ENCODE measurements at regions not wholly inside any gene's neighbourhood (a gene's known extent, or its start where the extent isn't known, plus 50 kb on each side); places are given as distances from the start of the nearest gene placed in this dataset.

DNA sequence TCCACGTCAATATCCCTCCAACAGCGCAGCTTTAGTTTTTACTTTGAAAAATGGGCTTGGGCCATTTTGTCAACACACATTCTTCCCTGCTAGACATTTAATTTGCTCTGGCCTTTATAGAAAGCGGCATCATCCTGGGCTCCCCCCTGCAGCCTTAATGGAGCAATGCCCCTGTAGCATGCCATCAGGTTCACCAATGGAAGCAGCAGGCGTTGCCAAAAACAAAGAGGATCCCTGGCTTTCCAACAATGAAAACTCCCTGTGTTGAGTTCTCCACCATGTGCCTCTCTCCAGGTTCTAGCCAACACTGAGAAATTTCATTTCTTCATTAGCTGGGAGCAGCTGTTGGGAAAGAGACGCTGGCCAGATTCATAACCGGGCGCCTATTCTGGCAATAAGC, 139.5 kb downstream of the ZNF622 start:
- TF ChIP-seq GATA3 (IDR thresholded peaks at IDR 0.05; ENCODE audit: low read depth, low read length): no peak
- TF ChIP-seq GATA2 (IDR thresholded peaks at IDR 0.05; ENCODE audit: low read depth, low read length): no peak

Data from SH-SY5Y (cell line).